ENCODE measurements at regions not wholly inside any gene's neighbourhood (a gene's known extent, or its start where the extent isn't known, plus 50 kb on each side); places are given as distances from the start of the nearest gene placed in this dataset.

- TF ChIP-seq REST (IDR thresholded peaks at IDR 0.05) (no peak), TAF1 (conservative IDR thresholded peaks at IDR 0.05) (no peak), CTCF (IDR thresholded peaks at IDR 0.05; ENCODE audit: low read depth, low read length, missing input control) (no peak), JUND (IDR thresholded peaks at IDR 0.05) (no peak), RAD21 (IDR thresholded peaks at IDR 0.05) (no peak), YY1 (IDR thresholded peaks at IDR 0.05) (no peak), MAX (IDR thresholded peaks at IDR 0.05) (no peak), ZBTB33 (IDR thresholded peaks at IDR 0.05) (no peak), GABPA (IDR thresholded peaks at IDR 0.05 in 1 of 2, conservative IDR thresholded peaks at IDR 0.05 in 1 of 2) (no peak), ATF3 (IDR thresholded peaks at IDR 0.05) (no peak), EGR1 (IDR thresholded peaks at IDR 0.05; ENCODE audit: low read depth in 2 of 2) (no peak), RXRA (IDR thresholded peaks at IDR 0.05) (no peak), SP1 (IDR thresholded peaks at IDR 0.05) (no peak)
These were observed 119.7 kb downstream of the FAM174A start for GRCh38 chr5:100654895-100655294.
